ENCODE measurements at regions not wholly inside any gene's neighbourhood (a gene's known extent, or its start where the extent isn't known, plus 50 kb on each side); places are given as distances from the start of the nearest gene placed in this dataset.
"Not testable (repeated sequence)": the region's sequence is repeated elsewhere in the genome, so short reads cannot be mapped to it uniquely, and the experiment has no call there.

DNA sequence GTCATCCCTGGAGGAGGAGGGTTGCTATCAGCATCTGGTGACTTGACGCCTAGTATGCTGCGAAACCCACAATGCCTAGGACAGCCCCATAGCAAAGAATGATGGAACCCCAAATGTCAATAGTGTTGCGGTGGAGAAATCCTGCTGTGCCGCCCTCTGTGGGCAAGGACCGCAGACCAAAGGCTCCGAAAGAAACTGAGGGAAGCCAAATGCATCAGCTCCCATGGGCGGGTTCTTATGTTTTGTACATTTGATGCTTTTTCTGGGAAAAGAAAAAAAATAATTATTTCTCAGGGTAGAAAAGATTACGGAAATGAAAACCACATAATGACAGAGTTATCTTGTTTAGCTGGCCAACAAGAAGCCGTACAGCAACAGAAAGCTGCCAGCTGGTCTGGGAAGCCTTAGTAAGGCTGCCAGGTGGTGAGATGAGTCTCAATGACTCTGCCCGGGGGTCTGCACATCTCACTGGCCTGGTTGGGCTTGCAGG, 95.0 kb upstream of the TBL1X start:
- TF ChIP-seq, protein P1, sequence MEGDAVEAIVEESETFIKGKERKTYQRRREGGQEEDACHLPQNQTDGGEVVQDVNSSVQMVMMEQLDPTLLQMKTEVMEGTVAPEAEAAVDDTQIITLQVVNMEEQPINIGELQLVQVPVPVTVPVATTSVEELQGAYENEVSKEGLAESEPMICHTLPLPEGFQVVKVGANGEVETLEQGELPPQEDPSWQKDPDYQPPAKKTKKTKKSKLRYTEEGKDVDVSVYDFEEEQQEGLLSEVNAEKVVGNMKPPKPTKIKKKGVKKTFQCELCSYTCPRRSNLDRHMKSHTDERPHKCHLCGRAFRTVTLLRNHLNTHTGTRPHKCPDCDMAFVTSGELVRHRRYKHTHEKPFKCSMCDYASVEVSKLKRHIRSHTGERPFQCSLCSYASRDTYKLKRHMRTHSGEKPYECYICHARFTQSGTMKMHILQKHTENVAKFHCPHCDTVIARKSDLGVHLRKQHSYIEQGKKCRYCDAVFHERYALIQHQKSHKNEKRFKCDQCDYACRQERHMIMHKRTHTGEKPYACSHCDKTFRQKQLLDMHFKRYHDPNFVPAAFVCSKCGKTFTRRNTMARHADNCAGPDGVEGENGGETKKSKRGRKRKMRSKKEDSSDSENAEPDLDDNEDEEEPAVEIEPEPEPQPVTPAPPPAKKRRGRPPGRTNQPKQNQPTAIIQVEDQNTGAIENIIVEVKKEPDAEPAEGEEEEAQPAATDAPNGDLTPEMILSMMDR (IDR thresholded peaks at IDR 0.05), result no peak
- no peak for TF ChIP-seq POLR2A (IDR thresholded peaks at IDR 0.05)
- Histone ChIP-seq H3K4me3 (no peak overlapping the region), H3K9me3 (no peaks in the 10 kb centered on the region), H3K27me3 (no peaks in the 10 kb centered on the region), H3K4me1 (no peaks in the 10 kb centered on the region), H3K27ac (no peak overlapping the region), H3K36me3 (no peaks in the 10 kb centered on the region)
- no peak for DNase-seq

DNA sequence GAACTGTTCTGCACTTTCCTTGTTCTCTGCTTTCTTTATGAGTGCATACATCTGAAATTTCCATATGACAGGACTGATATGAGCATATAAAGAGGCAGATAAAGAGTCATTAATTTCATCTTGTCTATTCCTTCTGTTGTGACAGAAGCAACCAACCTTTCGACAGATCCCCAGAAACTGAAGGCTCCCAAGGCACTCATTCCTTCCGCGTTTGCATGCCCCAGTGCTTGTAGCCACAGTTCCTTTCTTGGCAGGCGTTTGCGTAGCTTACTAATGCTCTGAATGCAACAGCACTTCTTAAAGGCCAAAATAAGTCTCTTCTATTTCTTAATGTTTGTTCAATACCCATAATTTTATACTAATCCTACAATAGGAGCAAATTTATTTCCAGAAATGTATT, 94.0 kb upstream of the TBL1X start:
- no peak for DNase-seq
- no peak for TF ChIP-seq POLR2A (IDR thresholded peaks at IDR 0.05)
- TF ChIP-seq, protein P1 (IDR thresholded peaks at IDR 0.05), result no peak

DNA sequence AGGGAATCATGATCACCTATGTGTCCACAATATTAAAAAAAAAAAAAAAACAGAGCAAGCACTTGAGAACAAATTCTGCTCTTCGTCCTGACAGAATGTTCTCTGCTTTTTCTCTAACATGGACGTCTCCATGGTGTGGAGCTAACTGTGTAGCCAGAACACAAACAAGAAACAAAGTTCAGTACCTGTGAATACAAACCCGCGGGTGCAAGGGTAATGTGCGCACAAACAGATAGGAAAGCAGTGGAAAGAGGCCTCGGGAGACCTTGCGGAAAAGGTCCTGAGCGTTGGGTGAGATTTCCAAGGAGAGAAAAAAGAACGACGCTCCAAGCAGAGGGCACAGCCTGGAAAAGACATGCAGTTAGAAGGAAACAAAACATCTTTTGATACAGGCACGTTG, 92.0 kb upstream of the TBL1X start:
- no peaks in the 10 kb centered on the region for H3K27me3 ChIP-seq
- H3K36me3 ChIP-seq, result no peaks in the 10 kb centered on the region
- H3K27ac ChIP-seq, result no peak overlapping the region
- H3K4me3 ChIP-seq, result no peak overlapping the region
- TF ChIP-seq POLR2A (IDR thresholded peaks at IDR 0.05), result no peak
- TF ChIP-seq, protein P1 (IDR thresholded peaks at IDR 0.05), result no peak
- no peaks in the 10 kb centered on the region for H3K4me1 ChIP-seq
- H3K9me3 ChIP-seq, result no peaks in the 10 kb centered on the region
- no peak for DNase-seq

More for the DNA sequence above, 94.0 kb upstream of the TBL1X start:
- Histone ChIP-seq H3K4me3 (no peak overlapping the region), H3K4me1 (no peaks in the 10 kb centered on the region), H3K27ac (no peak overlapping the region), H3K27me3 (no peaks in the 10 kb centered on the region), H3K9me3 (no peaks in the 10 kb centered on the region), H3K36me3 (no peaks in the 10 kb centered on the region)

DNA sequence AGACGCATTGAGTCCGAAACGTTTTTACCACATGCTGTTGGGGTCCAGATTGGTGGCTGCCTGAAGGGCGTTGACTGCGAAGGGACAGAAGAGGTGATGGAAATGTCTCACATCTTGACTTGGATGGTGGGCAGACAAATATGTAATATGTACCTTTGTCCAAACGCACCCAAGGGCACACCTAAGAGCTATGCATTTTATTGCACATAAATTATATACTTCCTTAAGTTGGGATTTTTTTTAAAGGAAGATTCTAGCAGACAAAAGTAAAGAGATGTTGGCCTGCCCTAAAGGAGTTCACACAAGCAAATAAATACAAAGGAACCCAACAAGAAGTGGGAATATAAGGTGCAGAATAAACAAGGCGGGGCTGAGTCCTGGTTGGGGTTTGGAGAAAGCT, 91.1 kb upstream of the TBL1X start:
- Histone ChIP-seq H3K27me3 (no peaks in the 10 kb centered on the region), H3K9me3 (no peaks in the 10 kb centered on the region), H3K27ac (no peak overlapping the region), H3K36me3 (no peaks in the 10 kb centered on the region), H3K4me3 (no peak overlapping the region), H3K4me1 (no peaks in the 10 kb centered on the region)
- TF ChIP-seq, protein P1 (IDR thresholded peaks at IDR 0.05), result no peak
- TF ChIP-seq POLR2A (IDR thresholded peaks at IDR 0.05), result no peak
- no peak for DNase-seq

DNA sequence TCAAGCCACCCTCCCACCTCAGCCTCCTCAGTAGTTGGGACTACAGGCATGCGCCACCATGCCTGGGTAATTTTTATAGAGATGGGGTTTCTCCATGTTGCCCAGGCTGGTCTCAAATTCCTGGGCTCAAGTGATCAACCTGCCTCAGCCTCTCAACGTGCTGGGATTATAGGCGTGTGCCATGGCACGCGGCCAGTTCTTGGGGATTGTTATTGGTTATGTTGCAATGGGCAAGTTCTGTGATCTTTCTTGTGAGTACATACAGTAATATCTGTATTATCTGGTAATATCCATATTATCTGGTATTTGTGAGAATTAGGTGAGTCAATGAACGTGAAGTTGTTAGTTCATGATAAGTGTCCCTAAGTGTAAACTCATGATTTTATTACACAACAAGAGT, 90.3 kb upstream of the TBL1X start:
- no peaks in the 10 kb centered on the region for H3K27me3 ChIP-seq
- H3K4me3 ChIP-seq, result no peak overlapping the region
- H3K36me3 ChIP-seq, result no peaks in the 10 kb centered on the region
- H3K4me1 ChIP-seq, result no peaks in the 10 kb centered on the region
- H3K27ac ChIP-seq, result no peak overlapping the region
- DNase-seq, result peak in 2 of 3 donors; percentile 53 to 56
- no peaks in the 10 kb centered on the region for H3K9me3 ChIP-seq
- no peak for TF ChIP-seq POLR2A (IDR thresholded peaks at IDR 0.05)
- TF ChIP-seq, protein P1 (IDR thresholded peaks at IDR 0.05), result no peak

DNA sequence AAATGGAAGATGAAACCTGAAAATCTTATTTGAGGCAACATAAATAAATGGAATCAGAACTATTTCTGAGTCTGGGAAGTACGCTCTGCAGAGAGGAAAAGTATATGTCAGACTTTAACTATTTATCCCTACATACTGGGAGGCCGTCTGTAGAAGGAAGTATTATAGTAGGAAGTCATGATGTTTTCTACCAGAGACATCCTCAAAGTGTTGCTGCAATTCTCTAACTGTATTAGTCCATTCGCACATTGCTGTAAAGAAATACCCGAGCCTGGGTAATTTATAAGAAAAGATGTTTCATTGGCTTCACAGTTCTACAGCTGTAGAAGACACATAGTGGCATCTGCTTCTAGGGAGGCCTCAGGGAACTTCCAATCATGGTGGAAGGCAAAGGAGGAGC, 88.7 kb upstream of the TBL1X start:
- Histone ChIP-seq H3K4me3 (no peak overlapping the region), H3K36me3 (no peaks in the 10 kb centered on the region), H3K27ac (no peak overlapping the region), H3K27me3 (no peaks in the 10 kb centered on the region), H3K4me1 (no peaks in the 10 kb centered on the region), H3K9me3 (no peaks in the 10 kb centered on the region)
- TF ChIP-seq, protein P1 (IDR thresholded peaks at IDR 0.05), result no peak
- no peak for TF ChIP-seq POLR2A (IDR thresholded peaks at IDR 0.05)
- DNase-seq, result no peak

DNA sequence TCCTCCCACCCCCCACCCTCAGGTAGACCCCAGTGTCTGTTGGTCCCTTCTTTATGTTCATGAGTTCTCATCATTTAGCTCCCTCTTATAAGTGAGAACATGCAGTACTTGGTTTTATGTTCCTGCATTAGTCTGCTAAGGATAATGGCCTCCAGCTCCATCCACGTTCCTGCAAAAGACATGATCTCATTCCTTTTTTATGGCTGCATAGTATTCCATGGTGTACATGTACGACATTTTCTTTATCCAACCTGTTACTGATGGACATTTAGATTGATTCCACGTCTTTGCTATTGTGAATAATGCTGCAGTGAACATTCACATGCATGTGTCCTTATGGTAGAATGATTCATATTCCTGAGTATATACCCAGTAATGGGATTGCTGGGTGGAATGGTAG, 87.6 kb upstream of the TBL1X start:
- H3K36me3 ChIP-seq, DNase-seq, H3K9me3 ChIP-seq, H3K27me3 ChIP-seq, H3K4me3 ChIP-seq, H3K27ac ChIP-seq, H3K4me1 ChIP-seq: not testable (repeated sequence)
